ENCODE measurements at regions not wholly inside any gene's neighbourhood (a gene's known extent, or its start where the extent isn't known, plus 50 kb on each side); places are given as distances from the start of the nearest gene placed in this dataset.
"Not testable (repeated sequence)": the region's sequence is repeated elsewhere in the genome, so short reads cannot be mapped to it uniquely, and the experiment has no call there.

GRCh38 chr13:90454002-90454636 lies 893.4 kb upstream of the MIR17HG start:
- DNase-seq (ENCODE audit: low read depth), result no peak

- DNase-seq (ENCODE audit: low read depth), result no peak
These were observed 892.4 kb upstream of the MIR17HG start for GRCh38 chr13:90455067-90455466.

DNA sequence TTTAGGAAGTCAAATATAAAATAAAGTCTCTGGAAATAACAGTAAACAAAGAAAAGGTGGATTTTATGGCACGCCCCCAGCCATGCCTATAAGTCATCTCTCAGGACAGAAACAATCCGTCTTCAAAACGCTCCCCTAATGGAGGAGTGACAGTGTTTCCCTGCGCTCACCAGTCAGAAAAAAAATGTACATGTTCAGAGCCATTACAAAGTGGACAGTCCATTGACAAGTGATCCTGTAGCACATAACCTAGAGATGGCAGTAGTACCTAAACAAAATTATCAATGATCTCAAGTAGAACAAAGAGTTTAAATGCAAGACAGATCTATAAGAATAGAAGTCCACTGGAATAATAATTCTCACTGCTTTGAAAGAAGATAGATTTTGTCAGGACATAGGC lies 891.7 kb upstream of the MIR17HG start:
- DNase-seq (ENCODE audit: low read depth), result no peak

DNA sequence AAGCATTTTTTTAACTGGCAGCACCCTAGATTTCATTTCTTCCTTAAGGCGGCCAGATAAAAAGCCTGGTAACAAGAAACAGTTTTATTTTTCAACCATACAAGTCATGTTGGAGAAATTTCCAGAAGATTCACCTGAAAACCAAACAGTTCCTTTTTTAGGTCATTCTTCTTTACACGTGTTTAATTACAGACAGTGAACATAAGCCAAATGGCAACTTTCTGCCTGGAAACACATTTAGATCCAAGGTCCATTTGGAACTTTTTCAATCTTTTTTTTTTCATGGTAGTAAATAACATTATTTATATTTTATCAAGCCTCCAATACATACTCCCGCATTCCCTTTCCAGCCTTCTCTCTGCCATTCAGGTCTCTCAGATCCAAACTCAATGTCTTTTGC lies 886.1 kb upstream of the MIR17HG start:
- DNase-seq (ENCODE audit: low read depth), result no peak

DNA sequence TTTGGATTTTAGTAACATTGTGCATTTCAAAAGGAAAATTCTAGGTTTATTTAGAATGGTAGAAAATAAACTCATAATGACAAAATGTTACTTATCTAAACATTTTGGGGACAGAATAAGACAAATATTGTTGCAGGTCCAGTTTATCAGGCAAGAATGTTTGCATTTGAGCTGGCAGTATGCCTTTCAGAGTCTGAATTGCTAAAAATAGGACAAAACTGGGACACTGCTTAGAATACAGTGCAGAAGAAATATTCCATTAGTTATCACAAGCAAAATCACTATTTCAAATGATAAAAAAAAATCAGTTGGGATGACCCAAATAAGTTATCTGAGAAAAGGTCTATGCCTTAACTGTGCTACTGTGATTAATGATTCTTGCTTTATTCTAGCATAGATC lies 870.3 kb upstream of the MIR17HG start:
- DNase-seq (ENCODE audit: low read depth), result no peak

- DNase-seq (ENCODE audit: low read depth), result no peak
These were observed 863.6 kb upstream of the MIR17HG start for GRCh38 chr13:90483906-90484305.

- DNase-seq (ENCODE audit: low read depth), result peak; percentile 89
These were observed 862.1 kb upstream of the MIR17HG start for GRCh38 chr13:90485436-90485835.

DNA sequence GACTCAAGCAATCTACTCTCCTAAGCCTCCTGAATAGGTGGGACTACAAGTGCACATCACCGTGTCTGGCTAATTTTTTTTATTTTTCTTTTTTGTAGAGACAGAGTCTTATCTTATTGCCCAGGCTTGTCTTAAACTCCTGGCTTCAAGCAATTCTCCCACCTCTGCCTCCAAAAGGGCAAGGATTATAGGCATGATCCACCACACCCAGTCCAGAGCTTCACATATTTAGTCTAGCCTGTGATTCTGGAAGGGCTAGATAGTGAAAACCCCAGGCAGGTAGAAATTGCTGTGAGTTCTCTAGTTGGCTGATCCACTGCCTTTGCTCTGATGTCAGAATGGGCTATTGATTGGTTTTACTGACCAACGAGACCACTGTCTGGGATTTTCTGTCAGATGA lies 854.6 kb upstream of the MIR17HG start:
- no peak for DNase-seq (ENCODE audit: low read depth)

DNA sequence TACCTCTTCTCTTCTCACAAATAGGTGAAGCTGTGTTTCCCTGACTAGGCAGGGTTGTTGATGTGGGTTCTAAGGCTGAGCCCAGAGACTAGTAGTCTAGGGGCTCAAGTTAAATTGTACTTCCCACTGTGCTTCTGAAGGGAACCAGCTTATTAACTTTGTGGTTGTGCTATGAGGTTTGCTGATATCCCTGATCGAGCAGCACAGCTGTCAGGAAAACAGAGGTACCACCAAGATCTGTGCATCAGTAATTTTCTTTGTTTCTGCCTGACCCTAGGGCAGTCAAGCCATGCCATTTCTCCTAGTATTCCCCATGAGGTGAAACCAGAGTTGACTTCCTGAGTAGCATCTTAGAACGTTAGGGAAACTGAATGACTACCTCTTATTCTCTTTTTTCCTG lies 853.8 kb upstream of the MIR17HG start:
- DNase-seq (ENCODE audit: low read depth), result no peak

GRCh38 chr13:90494849-90495248 lies 852.6 kb upstream of the MIR17HG start:
- not testable (repeated sequence) for DNase-seq (ENCODE audit: low read depth)

GRCh38 chr13:90498096-90498495 lies 849.4 kb upstream of the MIR17HG start:
- no peak for DNase-seq (ENCODE audit: low read depth)

DNA sequence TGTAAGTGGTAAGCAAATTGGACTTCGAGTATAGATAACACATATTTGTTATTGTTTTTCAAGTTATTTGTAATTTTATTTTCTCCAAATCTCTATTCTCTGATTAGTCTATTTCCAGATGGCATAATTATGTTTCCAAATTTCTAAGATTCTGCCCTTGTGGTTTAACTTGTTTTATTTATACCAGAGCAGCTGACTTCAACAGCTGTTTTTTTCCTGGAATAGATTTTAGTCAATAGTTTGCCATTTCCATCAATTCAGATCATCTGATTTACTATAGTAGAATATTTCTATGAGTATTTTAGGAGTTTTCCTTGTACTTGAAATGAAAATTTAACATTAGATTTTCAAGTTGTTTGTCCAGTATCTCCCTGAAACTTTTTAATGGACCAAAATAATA lies 848.7 kb upstream of the MIR17HG start:
- no peak for DNase-seq (ENCODE audit: low read depth)

GRCh38 chr13:90500569-90500968 lies 846.9 kb upstream of the MIR17HG start:
- DNase-seq (ENCODE audit: low read depth), result no peak

DNA sequence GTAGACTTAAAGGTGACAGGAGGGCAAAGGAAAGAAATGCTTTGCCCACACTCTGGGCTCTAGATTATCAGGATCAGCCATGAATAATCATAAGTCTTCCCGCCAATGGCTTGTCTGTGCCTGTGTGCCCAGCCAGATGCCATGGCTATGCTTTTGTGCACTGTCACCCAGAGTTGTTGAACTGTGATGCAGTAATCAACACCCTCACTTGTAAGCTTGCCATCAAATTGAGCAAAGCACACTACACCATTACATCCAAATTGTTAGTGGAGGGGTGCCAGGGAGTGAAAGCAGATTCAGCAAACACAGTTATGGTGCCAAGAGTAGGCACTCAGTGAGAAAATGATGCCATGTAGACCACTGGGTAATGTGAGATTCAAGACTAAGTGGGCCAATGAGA lies 845.3 kb upstream of the MIR17HG start:
- no peak for DNase-seq (ENCODE audit: low read depth)

- DNase-seq (ENCODE audit: low read depth), result no peak
These were observed 844.7 kb upstream of the MIR17HG start for GRCh38 chr13:90502762-90503161.

DNA sequence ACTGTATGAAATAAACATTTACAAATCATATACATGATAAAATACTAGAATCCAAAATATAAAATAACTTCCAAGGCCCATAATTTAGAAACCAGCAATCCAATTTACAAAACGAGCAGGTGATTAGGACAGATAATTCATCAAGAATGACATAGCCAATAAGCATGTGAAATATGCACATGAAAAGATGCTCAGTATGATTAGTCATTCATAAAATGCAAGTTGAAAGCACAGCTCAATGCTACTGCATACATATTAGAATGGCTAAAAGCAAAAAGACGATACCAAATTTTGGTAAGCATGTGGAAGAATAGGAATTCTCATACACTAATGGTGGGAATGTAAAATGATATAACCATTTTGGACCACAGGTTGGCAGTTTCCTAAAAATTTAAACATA lies 837.2 kb upstream of the MIR17HG start:
- DNase-seq (ENCODE audit: low read depth), result no peak

DNA sequence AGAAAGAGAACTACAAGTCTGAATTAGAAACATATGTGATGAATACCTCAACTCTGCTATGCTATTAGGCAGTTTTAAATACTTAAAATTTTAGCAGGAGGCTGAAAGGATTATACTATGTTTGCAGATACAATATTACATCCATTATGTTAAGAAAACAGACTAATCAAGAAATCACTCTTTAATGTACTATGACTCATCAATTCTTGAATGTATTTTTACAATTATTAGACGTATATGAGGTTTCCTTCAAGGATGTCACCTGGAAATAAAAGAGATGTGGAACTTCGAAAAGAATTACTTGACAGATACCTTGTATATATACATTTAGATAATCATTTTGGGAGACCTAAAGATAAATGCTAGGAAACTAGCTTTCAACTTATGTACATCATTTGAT lies 835.6 kb upstream of the MIR17HG start:
- DNase-seq (ENCODE audit: low read depth), result no peak

DNA sequence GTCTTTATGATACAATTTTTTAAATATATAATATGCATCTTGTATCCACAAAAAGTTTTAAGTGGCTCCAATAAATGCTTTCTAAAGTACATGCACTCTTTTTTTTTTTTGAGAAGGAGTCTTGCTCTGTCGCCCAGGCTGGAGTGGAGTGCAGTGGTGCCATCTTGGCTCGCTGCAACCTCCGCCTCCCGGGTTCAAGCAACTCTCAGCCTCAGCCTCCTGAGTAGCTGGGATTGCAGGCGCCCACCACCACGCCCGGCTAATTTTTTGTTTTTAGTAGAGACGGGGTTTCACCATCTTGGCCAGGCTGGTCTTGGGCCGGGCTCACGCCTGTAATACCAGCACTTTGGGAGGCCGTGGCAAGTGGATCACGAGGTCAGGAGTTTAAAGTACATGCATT lies 832.8 kb upstream of the MIR17HG start:
- DNase-seq (ENCODE audit: low read depth), result not testable (repeated sequence)

- DNase-seq (ENCODE audit: low read depth), result no peak
These were observed 829.1 kb upstream of the MIR17HG start for GRCh38 chr13:90518417-90518816.

DNA sequence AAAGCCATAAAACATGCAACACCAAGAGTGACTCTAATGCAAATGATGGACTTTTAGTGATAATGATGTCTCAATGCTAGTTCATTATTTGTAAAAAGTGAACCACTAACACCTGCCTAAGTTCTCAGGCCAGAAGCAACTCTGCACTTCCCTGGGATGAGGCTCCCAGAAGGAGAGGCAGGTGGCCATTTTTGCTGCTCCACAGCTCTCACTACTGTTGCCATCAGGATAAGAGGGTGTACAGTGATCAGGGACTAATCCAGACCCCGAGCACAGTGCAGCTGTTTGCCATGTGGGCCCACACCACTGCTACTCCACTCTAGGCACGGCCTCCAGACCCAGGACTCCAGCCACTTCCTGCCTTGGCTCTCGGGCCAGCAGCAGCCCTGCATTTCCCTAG lies 828.3 kb upstream of the MIR17HG start:
- no peak for DNase-seq (ENCODE audit: low read depth)

DNA sequence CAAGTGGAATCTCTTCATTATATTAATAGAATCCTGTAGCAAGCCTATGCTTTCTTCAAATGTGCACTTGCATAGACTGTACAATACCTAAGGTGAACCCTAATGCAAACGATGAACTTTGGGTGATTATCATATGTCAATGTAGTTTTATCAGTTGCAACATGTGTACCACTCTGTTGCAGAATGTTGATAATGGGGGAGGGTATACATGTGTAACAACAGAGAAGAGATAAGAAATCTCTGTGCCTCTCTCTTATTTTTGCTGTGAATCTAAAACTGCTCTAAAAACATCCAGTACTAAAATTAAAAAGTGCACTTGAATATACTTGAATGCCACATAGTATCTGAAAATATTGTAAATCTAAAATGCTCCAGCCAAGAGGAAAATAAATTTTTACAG lies 820.8 kb upstream of the MIR17HG start:
- DNase-seq (ENCODE audit: low read depth), result no peak

DNA sequence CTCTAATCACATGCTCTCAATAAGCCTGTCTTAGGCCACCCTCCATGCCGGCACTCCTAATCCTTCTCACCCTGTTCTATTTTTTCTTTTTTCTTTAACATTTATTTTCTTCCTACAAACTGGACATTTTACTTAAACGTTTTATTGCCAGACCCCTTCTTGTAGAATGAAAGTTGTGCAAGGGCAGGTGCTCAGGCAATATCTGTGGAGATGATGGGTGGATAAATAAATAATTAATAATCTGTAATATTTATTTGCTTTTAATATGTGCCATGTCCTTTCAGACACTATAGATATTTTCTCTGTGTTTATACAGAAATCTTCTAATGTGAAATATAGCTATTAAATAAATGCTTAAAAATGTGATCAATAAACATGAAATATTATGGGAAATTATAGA lies 815.7 kb upstream of the MIR17HG start:
- no peak for DNase-seq (ENCODE audit: low read depth)

DNA sequence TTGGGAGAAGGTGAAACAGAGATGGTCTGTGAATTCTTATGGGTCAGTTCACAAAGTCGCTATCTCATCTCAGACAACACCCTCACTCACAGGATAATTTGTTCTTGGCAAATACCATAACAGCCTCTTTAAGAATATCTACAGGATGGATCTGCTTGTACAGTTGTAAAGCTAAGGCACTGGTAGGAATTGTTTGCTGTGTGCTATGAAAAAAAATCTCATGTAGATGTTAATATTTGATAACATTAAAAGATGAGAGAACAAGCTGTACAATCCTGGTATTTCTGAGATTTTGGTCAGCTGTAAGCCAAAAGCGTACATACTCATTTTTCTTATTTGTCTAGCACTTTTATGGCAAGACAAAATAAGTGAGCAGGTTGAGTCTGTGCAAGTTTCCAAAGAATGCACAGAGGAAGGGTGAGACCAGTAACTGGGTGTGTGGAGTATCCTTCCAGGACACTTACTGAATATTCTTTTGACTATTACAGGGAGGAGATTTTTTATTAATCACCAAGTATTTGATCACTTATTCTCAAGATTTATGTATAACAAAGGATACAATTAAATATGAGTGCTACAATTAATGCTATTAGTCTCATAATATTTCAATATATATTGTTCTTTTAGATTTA lies 814.5 kb upstream of the MIR17HG start:
- no peak for DNase-seq (ENCODE audit: low read depth)

- no peak for DNase-seq (ENCODE audit: low read depth)
These were observed 813.6 kb upstream of the MIR17HG start for GRCh38 chr13:90533866-90534265.
